ENCODE measurements at regions not wholly inside any gene's neighbourhood (a gene's known extent, or its start where the extent isn't known, plus 50 kb on each side); places are given as distances from the start of the nearest gene placed in this dataset.

GRCh38 chr22:19615867-19616581 lies 91.8 kb upstream of the CLDN5 start:
- POLR2A ChIA-PET = no interaction called here
- H3K27ac ChIP-seq (ENCODE audit: extremely low read depth, low read depth, low read length) = no peak overlapping the region
- H3K4me3 ChIP-seq (ENCODE audit: low read depth, low read length) = no peak overlapping the region
- CTCF ChIA-PET = interaction anchor here (1.6 to 2.6 kb wide), 2 partner anchors 14 kb away, joined by 5 to 11 read pairs; no protein-coding TSS in a partner anchor
- H3K9me3 ChIP-seq (ENCODE audit: control insufficient read depth, insufficient read depth, low read depth, low read length) = no peaks in the 10 kb centered on the region
- H3K4me1 ChIP-seq (ENCODE audit: control insufficient read depth, insufficient read depth, low read length) = no peaks in the 10 kb centered on the region
- TF ChIP-seq ZNF350 (tag by site-specific recombination; IDR thresholded peaks at IDR 0.05) (no peak), TRIM28 (IDR thresholded peaks at IDR 0.05; ENCODE audit: borderline replicate concordance, low read length) (no peak), ZNF423 (tag by site-specific recombination; IDR thresholded peaks at IDR 0.05) (no peak), ZNF169 (tag by site-specific recombination; IDR thresholded peaks at IDR 0.05) (no peak), ZNF585B (tag by site-specific recombination; IDR thresholded peaks at IDR 0.05) (no peak), REPIN1 (tag by site-specific recombination; IDR thresholded peaks at IDR 0.05; ENCODE audit: low read depth) (no peak), ZNF266 (tag by site-specific recombination; IDR thresholded peaks at IDR 0.05; ENCODE audit: low read depth) (no peak), ZNF510 (tag by site-specific recombination; IDR thresholded peaks at IDR 0.05; ENCODE audit: insufficient replicate concordance) (no peak), ZNF280C (tag by site-specific recombination; IDR thresholded peaks at IDR 0.05) (no peak), ZNF548 (tag by site-specific recombination; IDR thresholded peaks at IDR 0.05) (no peak)
- no peaks in the 10 kb centered on the region for H3K36me3 ChIP-seq (ENCODE audit: control insufficient read depth in 2 of 2, insufficient read depth in 1 of 2, low read length in 2 of 2)

- Histone ChIP-seq H3K27ac (ENCODE audit: extremely low read depth, low read depth, low read length) (no peak overlapping the region), H3K4me3 (ENCODE audit: low read depth, low read length) (no peak overlapping the region), H3K4me1 (ENCODE audit: control insufficient read depth, insufficient read depth, low read length) (no peaks in the 10 kb centered on the region), H3K9me3 (ENCODE audit: control insufficient read depth, insufficient read depth, low read depth, low read length) (no peaks in the 10 kb centered on the region), H3K36me3 (ENCODE audit: control insufficient read depth in 2 of 2, insufficient read depth in 1 of 2, low read length in 2 of 2) (no peaks in the 10 kb centered on the region)
- ChIA-PET POLR2A (no interaction called here), CTCF (interaction anchor here (0.6 to 1.9 kb wide), 2 partner anchors 11 to 111 kb away, joined by 6 to 12 read pairs; no protein-coding TSS in a partner anchor)
- TF ChIP-seq ZBTB48 (tag by site-specific recombination; IDR thresholded peaks at IDR 0.05) (no peak), ZNF211 (tag by site-specific recombination; IDR thresholded peaks at IDR 0.05; ENCODE audit: low read depth) (no peak), ZNF544 (tag by site-specific recombination; IDR thresholded peaks at IDR 0.05) (no peak), ZFP41 (tag by site-specific recombination; IDR thresholded peaks at IDR 0.05; ENCODE audit: borderline replicate concordance) (no peak), ZNF214 (tag by site-specific recombination; IDR thresholded peaks at IDR 0.05; ENCODE audit: borderline replicate concordance) (no peak), ZNF112 (tag by site-specific recombination; IDR thresholded peaks at IDR 0.05) (no peak), ZNF561 (tag by site-specific recombination; IDR thresholded peaks at IDR 0.05; ENCODE audit: borderline replicate concordance) (no peak), MEIS1 (CRISPR knock-in tag; IDR thresholded peaks at IDR 0.05; ENCODE audit: borderline replicate concordance) (no peak), ZSCAN5A (tag by site-specific recombination; IDR thresholded peaks at IDR 0.05) (no peak)
- TF ChIP-seq, protein P1, sequence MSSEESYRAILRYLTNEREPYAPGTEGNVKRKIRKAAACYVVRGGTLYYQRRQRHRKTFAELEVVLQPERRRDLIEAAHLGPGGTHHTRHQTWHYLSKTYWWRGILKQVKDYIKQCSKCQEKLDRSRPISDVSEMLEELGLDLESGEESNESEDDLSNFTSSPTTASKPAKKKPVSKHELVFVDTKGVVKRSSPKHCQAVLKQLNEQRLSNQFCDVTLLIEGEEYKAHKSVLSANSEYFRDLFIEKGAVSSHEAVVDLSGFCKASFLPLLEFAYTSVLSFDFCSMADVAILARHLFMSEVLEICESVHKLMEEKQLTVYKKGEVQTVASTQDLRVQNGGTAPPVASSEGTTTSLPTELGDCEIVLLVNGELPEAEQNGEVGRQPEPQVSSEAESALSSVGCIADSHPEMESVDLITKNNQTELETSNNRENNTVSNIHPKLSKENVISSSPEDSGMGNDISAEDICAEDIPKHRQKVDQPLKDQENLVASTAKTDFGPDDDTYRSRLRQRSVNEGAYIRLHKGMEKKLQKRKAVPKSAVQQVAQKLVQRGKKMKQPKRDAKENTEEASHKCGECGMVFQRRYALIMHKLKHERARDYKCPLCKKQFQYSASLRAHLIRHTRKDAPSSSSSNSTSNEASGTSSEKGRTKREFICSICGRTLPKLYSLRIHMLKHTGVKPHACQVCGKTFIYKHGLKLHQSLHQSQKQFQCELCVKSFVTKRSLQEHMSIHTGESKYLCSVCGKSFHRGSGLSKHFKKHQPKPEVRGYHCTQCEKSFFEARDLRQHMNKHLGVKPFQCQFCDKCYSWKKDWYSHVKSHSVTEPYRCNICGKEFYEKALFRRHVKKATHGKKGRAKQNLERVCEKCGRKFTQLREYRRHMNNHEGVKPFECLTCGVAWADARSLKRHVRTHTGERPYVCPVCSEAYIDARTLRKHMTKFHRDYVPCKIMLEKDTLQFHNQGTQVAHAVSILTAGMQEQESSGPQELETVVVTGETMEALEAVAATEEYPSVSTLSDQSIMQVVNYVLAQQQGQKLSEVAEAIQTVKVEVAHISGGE (tag by site-specific recombination; conservative IDR thresholded peaks at IDR 0.05; ENCODE audit: low read depth) = no peak
- TF ChIP-seq, protein P2, sequence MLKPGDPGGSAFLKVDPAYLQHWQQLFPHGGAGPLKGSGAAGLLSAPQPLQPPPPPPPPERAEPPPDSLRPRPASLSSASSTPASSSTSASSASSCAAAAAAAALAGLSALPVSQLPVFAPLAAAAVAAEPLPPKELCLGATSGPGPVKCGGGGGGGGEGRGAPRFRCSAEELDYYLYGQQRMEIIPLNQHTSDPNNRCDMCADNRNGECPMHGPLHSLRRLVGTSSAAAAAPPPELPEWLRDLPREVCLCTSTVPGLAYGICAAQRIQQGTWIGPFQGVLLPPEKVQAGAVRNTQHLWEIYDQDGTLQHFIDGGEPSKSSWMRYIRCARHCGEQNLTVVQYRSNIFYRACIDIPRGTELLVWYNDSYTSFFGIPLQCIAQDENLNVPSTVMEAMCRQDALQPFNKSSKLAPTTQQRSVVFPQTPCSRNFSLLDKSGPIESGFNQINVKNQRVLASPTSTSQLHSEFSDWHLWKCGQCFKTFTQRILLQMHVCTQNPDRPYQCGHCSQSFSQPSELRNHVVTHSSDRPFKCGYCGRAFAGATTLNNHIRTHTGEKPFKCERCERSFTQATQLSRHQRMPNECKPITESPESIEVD (tag by site-specific recombination; IDR thresholded peaks at IDR 0.05) = no peak
These were observed 94.9 kb upstream of the SEPTIN5 start for GRCh38 chr22:19619144-19620009.

Measured in HEK293 (cell line).